H9 (cell line): ENCODE measurements at regions not wholly inside any gene's neighbourhood (a gene's known extent, or its start where the extent isn't known, plus 50 kb on each side); places are given as distances from the start of the nearest gene placed in this dataset.

Experiments
- DNase-seq: peaks from one replicate; pipeline ENCODE4 v3.0.0-alpha.2; 2017
- H2AFZ ChIP-seq: one replicate; pipeline ENCODE4 v1.6.1; 2013; ENCODE audit warnings: mild to moderate bottlenecking, low read length, control low read depth, moderate library complexity
- H2AK5ac ChIP-seq: 2 replicates; pipeline ENCODE4 v1.6.1; 2013; ENCODE audit warnings: low read length, control low read depth, mixed read lengths; ENCODE audit not compliant: insufficient read length
- H2BK120ac ChIP-seq: one replicate; pipeline ENCODE4 v1.6.1; 2013; ENCODE audit warnings: low read depth, mild to moderate bottlenecking, low read length, control low read depth, inconsistent platforms; ENCODE audit not compliant: poor library complexity, severe bottlenecking
- H2BK12ac ChIP-seq: 2 replicates; pipeline ENCODE4 v1.6.1; 2013; ENCODE audit warnings: low read length, control low read depth, mixed read lengths, low read depth; ENCODE audit not compliant: insufficient read length
- H2BK15ac ChIP-seq: 2 replicates; pipeline ENCODE4 v1.6.1; 2013; ENCODE audit warnings: low read depth, low read length, control low read depth
- H2BK20ac ChIP-seq: one replicate; pipeline ENCODE4 v1.6.1; 2013; ENCODE audit warnings: low read depth, mild to moderate bottlenecking, low read length, control low read depth, inconsistent platforms; ENCODE audit not compliant: poor library complexity, severe bottlenecking
- H2BK5ac ChIP-seq: 2 replicates; pipeline ENCODE4 v1.6.1; 2013; ENCODE audit warnings: low read length, control low read depth, mixed read lengths; ENCODE audit not compliant: insufficient read length
- H3K14ac ChIP-seq: 2 replicates; pipeline ENCODE4 v1.6.1; 2013; ENCODE audit warnings: low read length, control low read depth; ENCODE audit not compliant: insufficient read depth
- H3K18ac ChIP-seq: 2 replicates; pipeline ENCODE4 v1.6.1; 2013; ENCODE audit warnings: low read depth, mild to moderate bottlenecking, mixed read lengths, low read length, control low read depth; ENCODE audit not compliant: insufficient read length
- H3K23ac ChIP-seq: 2 replicates; pipeline ENCODE4 v1.6.1; 2013; ENCODE audit warnings: low read length, control low read depth, mixed read lengths, low read depth; ENCODE audit not compliant: insufficient read length
- H3K23me2 ChIP-seq: 2 replicates; pipeline ENCODE4 v1.6.1; 2013; ENCODE audit warnings: low read depth, mild to moderate bottlenecking, mixed read lengths, low read length, control low read depth; ENCODE audit not compliant: insufficient read length, poor library complexity, severe bottlenecking
- H3K27ac ChIP-seq: 2 replicates; pipeline ENCODE4 v1.5.1; 2013; ENCODE audit warnings: low read length, control low read depth, mixed read lengths, low read depth; ENCODE audit not compliant: insufficient read length
- H3K27me3 ChIP-seq: 2 replicates; pipeline ENCODE4 v1.6.1; 2013; ENCODE audit warnings: low read length, control low read depth, inconsistent platforms; ENCODE audit not compliant: insufficient read depth
- H3K4ac ChIP-seq: 2 replicates; pipeline ENCODE4 v1.6.1; 2013; ENCODE audit warnings: low read depth, mild to moderate bottlenecking, control low read depth, inconsistent platforms, low read length, moderate library complexity
- H3K4me1 ChIP-seq: 2 replicates; pipeline ENCODE4 v1.6.1; 2013; ENCODE audit warnings: low read length, control low read depth, inconsistent platforms; ENCODE audit not compliant: insufficient read depth
- H3K4me2 ChIP-seq: 2 replicates; pipeline ENCODE4 v1.6.1; 2013; ENCODE audit warnings: low read length, control low read depth, mixed read lengths; ENCODE audit not compliant: insufficient read length, insufficient read depth
- H3K56ac ChIP-seq: 2 replicates; pipeline ENCODE4 v1.6.1; 2013; ENCODE audit warnings: low read depth, mild to moderate bottlenecking, mixed read lengths, low read length, control low read depth; ENCODE audit not compliant: insufficient read length
- H3K79me1 ChIP-seq: 2 replicates; pipeline ENCODE4 v1.6.1; 2013; ENCODE audit warnings: low read depth, mild to moderate bottlenecking, moderate library complexity, low read length, control low read depth, inconsistent platforms; ENCODE audit not compliant: insufficient read depth, poor library complexity, severe bottlenecking
- H3K79me2 ChIP-seq: 2 replicates; pipeline ENCODE4 v1.6.1; 2013; ENCODE audit warnings: low read length, control low read depth, inconsistent platforms; ENCODE audit not compliant: insufficient read depth
- H3K9ac ChIP-seq: 2 replicates; pipeline ENCODE4 v1.6.1; 2013; ENCODE audit warnings: low read length, control low read depth, mixed read lengths; ENCODE audit not compliant: insufficient read length; ENCODE audit errors: extremely low read depth
- H3K9me3 ChIP-seq: one replicate; pipeline ENCODE4 v1.6.1; 2013; ENCODE audit warnings: low read depth, low read length, inconsistent platforms; ENCODE audit not compliant: control insufficient read depth
- H3T11ph ChIP-seq: one replicate; pipeline ENCODE4 v1.6.1; 2013; ENCODE audit warnings: mild to moderate bottlenecking, low read length, control low read depth, inconsistent platforms
- H4K20me1 ChIP-seq: one replicate; pipeline ENCODE4 v1.6.1; 2013; ENCODE audit not compliant: control insufficient read depth, insufficient read length, insufficient read depth
- H4K5ac ChIP-seq: 2 replicates; pipeline ENCODE4 v1.6.1; 2013; ENCODE audit warnings: low read depth, mild to moderate bottlenecking, mixed read lengths, low read length, control low read depth; ENCODE audit not compliant: insufficient read length
- H4K8ac ChIP-seq: replicated peaks from 2 replicates; pipeline ENCODE4 v1.6.1; 2013; ENCODE audit warnings: low read length, control low read depth, mixed read lengths, low read depth; ENCODE audit not compliant: insufficient read length
- H4K91ac ChIP-seq: 2 replicates; pipeline ENCODE4 v1.6.1; 2013; ENCODE audit warnings: low read depth, mild to moderate bottlenecking, moderate library complexity, mixed read lengths, low read length, control low read depth; ENCODE audit not compliant: insufficient read length
- H3K27ac Mint-ChIP-seq, 3 experiments: 2 replicates in 2 of 3; 3 replicates in 1 of 3; pipeline ENCODE4 v1.8.0; 2020 to 2021; ENCODE audit warnings: mixed read lengths in 3 of 3, mild to moderate bottlenecking in 1 of 3, moderate library complexity in 1 of 3
- H3K27me3 Mint-ChIP-seq: 2 replicates; pipeline ENCODE4 v1.8.0; 2021; ENCODE audit warnings: low read depth, mild to moderate bottlenecking, moderate library complexity, mixed read lengths
- H3K36me3 Mint-ChIP-seq, 3 experiments: 2 replicates in 2 of 3; 3 replicates in 1 of 3; pipeline ENCODE4 v1.8.0; 2020 to 2021; ENCODE audit warnings: low read depth in 3 of 3, mixed read lengths in 3 of 3; ENCODE audit not compliant: insufficient read depth in 1 of 3
- H3K4me1 Mint-ChIP-seq, 2 experiments: 2 replicates each; pipeline ENCODE4 v1.8.0; 2020; ENCODE audit warnings: mixed read lengths in 2 of 2
- H3K4me3 Mint-ChIP-seq, 2 experiments: 2 replicates in 1 of 2; 3 replicates in 1 of 2; pipeline ENCODE4 v1.8.0; 2020 to 2021; ENCODE audit warnings: mild to moderate bottlenecking in 2 of 2, mixed read lengths in 2 of 2, moderate library complexity in 1 of 2
- H3K9me3 Mint-ChIP-seq, 2 experiments: 2 replicates in 1 of 2; 3 replicates in 1 of 2; pipeline ENCODE4 v1.8.0; 2020; ENCODE audit warnings: mild to moderate bottlenecking in 2 of 2, mixed read lengths in 2 of 2, moderate library complexity in 1 of 2
- CTCF ChIP-seq: fragments of 200-600 bp; sonication (generic); conservative IDR thresholded peaks from 3 replicates; pipeline ENCODE4 v1.8.0; 2021; ENCODE audit warnings: antibody characterized with exemption, mild to moderate bottlenecking

- Histone ChIP-seq H4K8ac (no peak overlapping the region), H3K27me3 (no peaks in the 10 kb centered on the region), H3K27ac (no peak overlapping the region), H4K91ac (no peak overlapping the region), H2BK12ac (no peak overlapping the region), H3K9ac (no peak overlapping the region), H4K5ac (no peak overlapping the region), H3K18ac (no peak overlapping the region), H3K4me1 (no peaks in the 10 kb centered on the region), H2BK120ac (no peak overlapping the region), H3K14ac (no peak overlapping the region), H3K79me1 (no peaks in the 10 kb centered on the region), H3K23me2 (no peaks in the 10 kb centered on the region), H3T11ph (no peak overlapping the region), H2BK20ac (no peak overlapping the region), H3K4me2 (no peak overlapping the region), H2AFZ (no peak overlapping the region), H2BK15ac (no peak overlapping the region), H3K4ac (no peak overlapping the region), H3K23ac (no peak overlapping the region), H2AK5ac (no peak overlapping the region), H2BK5ac (no peak overlapping the region), H3K79me2 (no peaks in the 10 kb centered on the region), H3K56ac (no peak overlapping the region), H3K9me3 (no peaks in the 10 kb centered on the region), H4K20me1 (no peaks in the 10 kb centered on the region)
- Mint-ChIP-seq H3K27me3 (no peaks in the 10 kb centered on the region), H3K4me3 (no peak overlapping the region), H3K36me3 (no peaks in the 10 kb centered on the region), H3K4me1 (peaks cover 15 to 20% of the 10 kb centered on the region in 2 experiments), H3K9me3 (no peaks in the 10 kb centered on the region; a peak in 1 of 5 replicates), H3K27ac (no peak overlapping the region)
- no peak for TF ChIP-seq CTCF
- no peak for DNase-seq
These were observed 189.0 kb upstream of the TFAP2D start for GRCh38 chr6:50524341-50524740.
